H9 (cell line): ENCODE measurements at regions not wholly inside any gene's neighbourhood (a gene's known extent, or its start where the extent isn't known, plus 50 kb on each side); places are given as distances from the start of the nearest gene placed in this dataset.

Source experiments
- DNase-seq: peaks from one replicate; pipeline ENCODE4 v3.0.0-alpha.2; 2017
- H2AFZ ChIP-seq: one replicate; pipeline ENCODE4 v1.6.1; 2013; ENCODE audit warnings: mild to moderate bottlenecking, low read length, control low read depth, moderate library complexity
- H2AK5ac ChIP-seq: 2 replicates; pipeline ENCODE4 v1.6.1; 2013; ENCODE audit warnings: low read length, control low read depth, mixed read lengths; ENCODE audit not compliant: insufficient read length
- H2BK120ac ChIP-seq: one replicate; pipeline ENCODE4 v1.6.1; 2013; ENCODE audit warnings: low read depth, mild to moderate bottlenecking, low read length, control low read depth, inconsistent platforms; ENCODE audit not compliant: poor library complexity, severe bottlenecking
- H2BK12ac ChIP-seq: 2 replicates; pipeline ENCODE4 v1.6.1; 2013; ENCODE audit warnings: low read length, control low read depth, mixed read lengths, low read depth; ENCODE audit not compliant: insufficient read length
- H2BK15ac ChIP-seq: 2 replicates; pipeline ENCODE4 v1.6.1; 2013; ENCODE audit warnings: low read depth, low read length, control low read depth
- H2BK20ac ChIP-seq: one replicate; pipeline ENCODE4 v1.6.1; 2013; ENCODE audit warnings: low read depth, mild to moderate bottlenecking, low read length, control low read depth, inconsistent platforms; ENCODE audit not compliant: poor library complexity, severe bottlenecking
- H2BK5ac ChIP-seq: 2 replicates; pipeline ENCODE4 v1.6.1; 2013; ENCODE audit warnings: low read length, control low read depth, mixed read lengths; ENCODE audit not compliant: insufficient read length
- H3K14ac ChIP-seq: 2 replicates; pipeline ENCODE4 v1.6.1; 2013; ENCODE audit warnings: low read length, control low read depth; ENCODE audit not compliant: insufficient read depth
- H3K18ac ChIP-seq: 2 replicates; pipeline ENCODE4 v1.6.1; 2013; ENCODE audit warnings: low read depth, mild to moderate bottlenecking, mixed read lengths, low read length, control low read depth; ENCODE audit not compliant: insufficient read length
- H3K23ac ChIP-seq: 2 replicates; pipeline ENCODE4 v1.6.1; 2013; ENCODE audit warnings: low read length, control low read depth, mixed read lengths, low read depth; ENCODE audit not compliant: insufficient read length
- H3K23me2 ChIP-seq: 2 replicates; pipeline ENCODE4 v1.6.1; 2013; ENCODE audit warnings: low read depth, mild to moderate bottlenecking, mixed read lengths, low read length, control low read depth; ENCODE audit not compliant: insufficient read length, poor library complexity, severe bottlenecking
- H3K27ac ChIP-seq: 2 replicates; pipeline ENCODE4 v1.5.1; 2013; ENCODE audit warnings: low read length, control low read depth, mixed read lengths, low read depth; ENCODE audit not compliant: insufficient read length
- H3K27me3 ChIP-seq: 2 replicates; pipeline ENCODE4 v1.6.1; 2013; ENCODE audit warnings: low read length, control low read depth, inconsistent platforms; ENCODE audit not compliant: insufficient read depth
- H3K4ac ChIP-seq: 2 replicates; pipeline ENCODE4 v1.6.1; 2013; ENCODE audit warnings: low read depth, mild to moderate bottlenecking, control low read depth, inconsistent platforms, low read length, moderate library complexity
- H3K4me1 ChIP-seq: 2 replicates; pipeline ENCODE4 v1.6.1; 2013; ENCODE audit warnings: low read length, control low read depth, inconsistent platforms; ENCODE audit not compliant: insufficient read depth
- H3K4me2 ChIP-seq: 2 replicates; pipeline ENCODE4 v1.6.1; 2013; ENCODE audit warnings: low read length, control low read depth, mixed read lengths; ENCODE audit not compliant: insufficient read length, insufficient read depth
- H3K56ac ChIP-seq: 2 replicates; pipeline ENCODE4 v1.6.1; 2013; ENCODE audit warnings: low read depth, mild to moderate bottlenecking, mixed read lengths, low read length, control low read depth; ENCODE audit not compliant: insufficient read length
- H3K79me1 ChIP-seq: 2 replicates; pipeline ENCODE4 v1.6.1; 2013; ENCODE audit warnings: low read depth, mild to moderate bottlenecking, moderate library complexity, low read length, control low read depth, inconsistent platforms; ENCODE audit not compliant: insufficient read depth, poor library complexity, severe bottlenecking
- H3K79me2 ChIP-seq: 2 replicates; pipeline ENCODE4 v1.6.1; 2013; ENCODE audit warnings: low read length, control low read depth, inconsistent platforms; ENCODE audit not compliant: insufficient read depth
- H3K9ac ChIP-seq: 2 replicates; pipeline ENCODE4 v1.6.1; 2013; ENCODE audit warnings: low read length, control low read depth, mixed read lengths; ENCODE audit not compliant: insufficient read length; ENCODE audit errors: extremely low read depth
- H3K9me3 ChIP-seq: one replicate; pipeline ENCODE4 v1.6.1; 2013; ENCODE audit warnings: low read depth, low read length, inconsistent platforms; ENCODE audit not compliant: control insufficient read depth
- H3T11ph ChIP-seq: one replicate; pipeline ENCODE4 v1.6.1; 2013; ENCODE audit warnings: mild to moderate bottlenecking, low read length, control low read depth, inconsistent platforms
- H4K20me1 ChIP-seq: one replicate; pipeline ENCODE4 v1.6.1; 2013; ENCODE audit not compliant: control insufficient read depth, insufficient read length, insufficient read depth
- H4K5ac ChIP-seq: 2 replicates; pipeline ENCODE4 v1.6.1; 2013; ENCODE audit warnings: low read depth, mild to moderate bottlenecking, mixed read lengths, low read length, control low read depth; ENCODE audit not compliant: insufficient read length
- H4K8ac ChIP-seq: replicated peaks from 2 replicates; pipeline ENCODE4 v1.6.1; 2013; ENCODE audit warnings: low read length, control low read depth, mixed read lengths, low read depth; ENCODE audit not compliant: insufficient read length
- H4K91ac ChIP-seq: 2 replicates; pipeline ENCODE4 v1.6.1; 2013; ENCODE audit warnings: low read depth, mild to moderate bottlenecking, moderate library complexity, mixed read lengths, low read length, control low read depth; ENCODE audit not compliant: insufficient read length
- H3K27ac Mint-ChIP-seq, 3 experiments: 2 replicates in 2 of 3; 3 replicates in 1 of 3; pipeline ENCODE4 v1.8.0; 2020 to 2021; ENCODE audit warnings: mixed read lengths in 3 of 3, mild to moderate bottlenecking in 1 of 3, moderate library complexity in 1 of 3
- H3K27me3 Mint-ChIP-seq: 2 replicates; pipeline ENCODE4 v1.8.0; 2021; ENCODE audit warnings: low read depth, mild to moderate bottlenecking, moderate library complexity, mixed read lengths
- H3K36me3 Mint-ChIP-seq, 3 experiments: 2 replicates in 2 of 3; 3 replicates in 1 of 3; pipeline ENCODE4 v1.8.0; 2020 to 2021; ENCODE audit warnings: low read depth in 3 of 3, mixed read lengths in 3 of 3; ENCODE audit not compliant: insufficient read depth in 1 of 3
- H3K4me1 Mint-ChIP-seq, 2 experiments: 2 replicates each; pipeline ENCODE4 v1.8.0; 2020; ENCODE audit warnings: mixed read lengths in 2 of 2
- H3K4me3 Mint-ChIP-seq, 2 experiments: 2 replicates in 1 of 2; 3 replicates in 1 of 2; pipeline ENCODE4 v1.8.0; 2020 to 2021; ENCODE audit warnings: mild to moderate bottlenecking in 2 of 2, mixed read lengths in 2 of 2, moderate library complexity in 1 of 2
- H3K9me3 Mint-ChIP-seq, 2 experiments: 2 replicates in 1 of 2; 3 replicates in 1 of 2; pipeline ENCODE4 v1.8.0; 2020; ENCODE audit warnings: mild to moderate bottlenecking in 2 of 2, mixed read lengths in 2 of 2, moderate library complexity in 1 of 2
- CTCF ChIP-seq: fragments of 200-600 bp; sonication (generic); conservative IDR thresholded peaks from 3 replicates; pipeline ENCODE4 v1.8.0; 2021; ENCODE audit warnings: antibody characterized with exemption, mild to moderate bottlenecking
- WGBS: extraction: QIAGEN DNeasy Blood & Tissue Kit; methylation state at CpG from one replicate; pipeline ENCODE4 v1.1.7; 2013; ENCODE audit warnings: missing lambda C conversion rate, low lambda C conversion rate, mixed read lengths; ENCODE audit not compliant: insufficient read length; ENCODE audit errors: extremely low coverage; 5-methylcytosine and 5-hydroxymethylcytosine counted together

- no peaks in the 10 kb centered on the region for H3K27me3 ChIP-seq
- WGBS: no CpG with 5 or more reads among the region's 2 CpGs
- H2BK15ac ChIP-seq: no peak overlapping the region
- H4K8ac ChIP-seq: no peak overlapping the region
- H3K56ac ChIP-seq: no peak overlapping the region
- no peak for TF ChIP-seq CTCF
- no peak overlapping the region for H3K14ac ChIP-seq
- no peak overlapping the region for H3K4ac ChIP-seq
- H2BK5ac ChIP-seq: no peak overlapping the region
- H4K91ac ChIP-seq: no peak overlapping the region
- H3K9ac ChIP-seq: no peak overlapping the region
- no peak overlapping the region for H3K4me2 ChIP-seq
- H3K23me2 ChIP-seq: no peaks in the 10 kb centered on the region
- Mint-ChIP-seq H3K27ac (no peak overlapping the region), H3K4me1 (peaks cover 11 to 18% of the 10 kb centered on the region in 2 experiments), H3K4me3 (no peak overlapping the region), H3K27me3 (no peaks in the 10 kb centered on the region), H3K36me3 (no peaks in the 10 kb centered on the region), H3K9me3 (no peaks in the 10 kb centered on the region)
- H3K79me1 ChIP-seq: no peaks in the 10 kb centered on the region
- no peaks in the 10 kb centered on the region for H3K4me1 ChIP-seq
- no peak overlapping the region for H3K23ac ChIP-seq
- no peak overlapping the region for H2BK12ac ChIP-seq
- H3T11ph ChIP-seq: no peak overlapping the region
- no peaks in the 10 kb centered on the region for H3K9me3 ChIP-seq
- no peak overlapping the region for H2BK20ac ChIP-seq
- no peak for DNase-seq
- H2AK5ac ChIP-seq: no peak overlapping the region
- no peak overlapping the region for H2AFZ ChIP-seq
- no peak overlapping the region for H4K5ac ChIP-seq
- H4K20me1 ChIP-seq: no peaks in the 10 kb centered on the region
- no peak overlapping the region for H2BK120ac ChIP-seq
- no peaks in the 10 kb centered on the region for H3K79me2 ChIP-seq
- no peak overlapping the region for H3K18ac ChIP-seq
- H3K27ac ChIP-seq: no peak overlapping the region
These were observed 705.9 kb downstream of the MAFB start for GRCh38 chr20:39983183-39983582.
